Retina (tissue), 1 donor: ENCODE measurements at regions not wholly inside any gene's neighbourhood (a gene's known extent, or its start where the extent isn't known, plus 50 kb on each side); places are given as distances from the start of the nearest gene placed in this dataset.

Experiments used
- DNase-seq: peaks from one replicate; pipeline ENCODE4 v3.0.0-alpha.2; 2016

GRCh38 chr2:136363470-136363869 lies 245.5 kb upstream of the CXCR4 start:
- DNase-seq: no peak

- no peak for DNase-seq
Observed at GRCh38 chr2:136362676-136363390, 244.9 kb upstream of the CXCR4 start.

DNA sequence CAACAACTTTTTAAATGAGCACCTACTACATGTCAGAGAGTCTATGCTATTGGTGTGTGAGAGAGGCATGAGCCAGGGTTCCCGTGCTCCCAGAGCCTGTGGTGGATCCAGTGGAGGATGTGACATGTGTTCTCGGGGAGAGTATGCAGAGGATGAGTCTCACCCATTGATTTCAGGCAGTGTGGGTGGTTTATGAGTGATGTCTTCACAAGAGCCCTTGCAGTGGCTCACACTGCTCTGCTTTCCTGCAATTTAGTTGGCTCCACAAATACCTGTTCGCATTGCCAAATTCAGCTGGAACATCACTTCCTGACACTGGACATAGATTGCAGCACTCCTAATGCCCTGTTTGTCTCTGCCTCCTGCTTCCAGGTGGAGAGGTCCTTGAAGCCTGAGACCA lies 243.6 kb upstream of the CXCR4 start:
- DNase-seq: no peak

DNA sequence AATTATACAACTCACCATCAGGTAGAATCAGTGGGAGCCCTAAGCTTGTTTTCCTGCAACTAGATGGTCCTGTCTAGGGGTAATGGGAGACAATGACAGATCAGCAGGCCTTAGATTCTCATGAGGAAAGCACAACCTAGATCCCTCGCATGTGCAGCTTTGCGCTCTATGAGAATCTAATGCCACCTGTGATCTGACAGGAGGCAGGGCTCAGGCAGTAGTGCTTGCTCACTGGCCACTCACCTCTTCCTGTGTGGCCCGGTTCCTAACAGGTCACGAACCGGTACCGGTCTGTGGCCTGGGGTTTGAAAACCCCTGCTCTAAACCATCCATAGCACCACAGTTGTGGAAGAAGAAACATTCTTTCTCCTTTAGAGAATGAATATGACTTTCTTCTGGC lies 242.8 kb upstream of the CXCR4 start:
- no peak for DNase-seq

GRCh38 chr2:136359121-136359965 lies 241.4 kb upstream of the CXCR4 start:
- no peak for DNase-seq

- DNase-seq: no peak
Observed at GRCh38 chr2:136358576-136358975, 240.6 kb upstream of the CXCR4 start.

GRCh38 chr2:136357007-136357380 lies 239.0 kb upstream of the CXCR4 start:
- no peak for DNase-seq

GRCh38 chr2:136356125-136357006 lies 238.4 kb upstream of the CXCR4 start:
- peak; percentile 57 for DNase-seq

DNA sequence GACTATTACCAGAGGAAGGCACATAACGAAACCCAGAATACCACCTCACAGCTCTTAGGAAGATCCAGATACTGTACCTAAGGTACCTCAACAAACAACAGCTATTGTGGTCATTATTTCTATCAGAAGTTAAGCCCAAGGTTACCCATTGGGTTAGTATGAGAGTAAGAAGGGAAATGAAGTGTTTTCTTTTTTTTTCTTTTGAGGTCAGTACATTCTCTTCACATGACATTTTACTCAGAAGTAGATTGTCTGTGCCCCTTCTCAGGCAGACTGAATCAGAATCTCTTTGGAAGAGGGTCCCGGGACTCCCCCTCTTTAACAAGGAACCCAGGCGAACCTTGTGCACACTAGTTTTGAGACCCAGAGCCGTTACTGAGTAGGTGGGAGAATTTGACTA lies 233.7 kb upstream of the CXCR4 start:
- no peak for DNase-seq

GRCh38 chr2:136347981-136348380 lies 230.0 kb upstream of the CXCR4 start:
- DNase-seq: no peak

- no peak for DNase-seq
Observed at GRCh38 chr2:136344339-136344738, 226.4 kb upstream of the CXCR4 start.

DNA sequence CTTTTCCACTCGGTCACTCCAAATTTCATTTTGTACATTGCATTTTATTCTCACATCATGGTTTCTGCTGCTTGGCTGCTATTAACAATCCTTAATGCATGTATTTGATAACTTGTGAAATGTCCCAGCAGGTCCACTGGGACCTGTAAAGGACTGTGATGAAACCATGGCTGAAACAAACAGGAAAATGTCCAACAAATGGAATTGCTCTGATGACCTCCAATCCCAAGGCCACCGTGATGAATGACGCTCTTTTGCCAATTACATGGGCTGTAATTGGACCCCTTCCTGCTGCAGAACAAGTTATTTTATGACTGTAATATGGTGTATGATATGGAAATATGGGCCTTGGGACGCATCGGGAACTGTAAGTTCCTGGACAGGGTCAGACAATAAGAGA lies 224.2 kb upstream of the CXCR4 start:
- no peak for DNase-seq

DNA sequence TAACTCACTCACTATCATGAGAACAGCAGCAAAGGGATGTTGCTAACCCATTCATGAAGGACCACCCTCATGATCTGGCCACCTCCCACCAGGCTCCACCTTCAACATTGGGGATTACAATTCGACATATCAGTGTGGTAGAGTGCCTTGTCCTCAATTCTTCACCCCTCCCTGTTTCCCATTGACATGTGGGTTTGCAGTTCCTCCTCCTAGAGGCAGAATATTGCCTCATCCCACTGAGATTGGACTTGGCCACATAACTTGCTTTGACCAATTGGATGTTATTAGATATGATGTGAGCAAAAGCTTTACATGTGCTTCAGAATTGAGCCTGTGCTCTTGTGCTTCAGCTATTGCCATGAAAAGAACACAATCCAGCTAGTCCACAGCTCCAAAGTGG lies 217.0 kb upstream of the CXCR4 start:
- DNase-seq: no peak

- peak; percentile 69 for DNase-seq
Observed at GRCh38 chr2:136332436-136333095, 214.6 kb upstream of the CXCR4 start.

- DNase-seq: no peak
Observed at GRCh38 chr2:136331226-136331625, 213.3 kb upstream of the CXCR4 start.

- peak; percentile 54 for DNase-seq
Observed at GRCh38 chr2:136328207-136328795, 210.4 kb upstream of the CXCR4 start.

DNA sequence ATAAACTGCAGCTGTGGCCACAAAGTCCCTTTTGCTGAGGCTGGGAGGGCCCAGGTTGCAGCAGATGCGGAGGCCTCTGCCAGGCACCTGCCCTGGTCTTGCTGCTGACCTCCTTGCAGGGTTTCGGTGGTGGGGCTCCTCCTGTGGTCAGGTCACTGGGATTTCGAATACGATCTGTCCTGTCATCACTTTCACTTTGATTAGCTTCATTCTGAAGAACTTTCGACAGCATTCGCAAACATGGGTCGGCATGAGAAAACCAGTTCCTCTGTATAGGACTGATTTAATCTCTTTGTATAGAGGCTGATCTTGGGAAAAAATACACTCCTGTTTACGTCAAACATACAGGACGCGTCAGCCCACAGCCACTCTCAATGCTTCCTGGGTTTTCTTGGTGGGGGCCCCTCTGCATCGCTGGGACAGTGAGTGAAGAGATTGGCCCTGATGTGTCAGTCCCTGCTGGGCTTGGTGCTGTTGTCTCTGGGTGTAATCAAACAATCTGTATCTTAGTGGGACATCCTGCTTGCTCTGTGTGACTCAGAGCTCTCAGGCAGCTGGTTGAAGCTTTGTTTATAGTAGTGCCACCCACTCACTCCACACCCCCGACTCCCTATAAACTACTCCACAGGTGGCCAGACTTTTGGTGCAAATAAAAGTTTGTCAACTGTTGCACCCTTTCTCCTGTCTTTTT lies 209.4 kb upstream of the CXCR4 start:
- DNase-seq: peak; percentile 42

- no peak for DNase-seq
Observed at GRCh38 chr2:136325844-136326331, 207.9 kb upstream of the CXCR4 start.

DNA sequence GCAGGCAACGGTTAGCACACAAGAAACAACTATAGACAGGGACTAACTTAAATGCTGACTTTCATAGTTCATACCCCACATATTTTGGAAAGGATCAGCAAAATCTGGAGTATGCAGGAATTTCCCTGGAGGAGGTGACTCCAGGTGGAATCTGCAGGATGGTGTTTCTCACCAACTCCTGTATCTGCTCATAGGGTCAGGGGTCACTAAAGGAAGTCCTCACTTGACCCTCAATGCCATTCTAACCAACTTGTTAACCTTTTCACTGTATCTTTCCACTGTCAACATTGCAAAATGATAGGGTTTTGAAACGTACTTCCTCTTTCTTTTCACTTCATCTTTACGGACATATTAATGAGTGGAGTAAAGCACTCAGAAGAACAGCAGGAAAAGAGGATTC lies 207.0 kb upstream of the CXCR4 start:
- DNase-seq: no peak

- DNase-seq: no peak
Observed at GRCh38 chr2:136323935-136324334, 206.0 kb upstream of the CXCR4 start.

GRCh38 chr2:136323195-136323594 lies 205.2 kb upstream of the CXCR4 start:
- DNase-seq: no peak

- DNase-seq: no peak
Observed at GRCh38 chr2:136322428-136322827, 204.5 kb upstream of the CXCR4 start.
